PC-9 (cell line): ENCODE measurements at regions not wholly inside any gene's neighbourhood (a gene's known extent, or its start where the extent isn't known, plus 50 kb on each side); places are given as distances from the start of the nearest gene placed in this dataset.
A peak's percentile ranks its signal among the peaks of the same experiment; 100 is the strongest.

Experiments used
- BruUV-seq: library from RNA; stranded (reverse); fragments of 400-500 nt; replicated peaks from 2 replicates; lab custom pipeline; 2021; lab: Mats Ljungman, UMichigan
- CTCF ChIA-PET: fragments of 300-600 bp; sonication (Branson Sonifier 250); formaldehyde crosslinking; loops from one replicate; lab custom pipeline; 2022; ENCODE audit warnings: antibody characterized with exemption; lab: Charles Lee
- POLR2A ChIA-PET: fragments of 300-600 bp; sonication (Branson Sonifier 250); formaldehyde crosslinking; loops from one replicate; lab custom pipeline; 2022; ENCODE audit warnings: antibody characterized with exemption; ENCODE audit not compliant: unreplicated experiment; lab: Charles Lee
- DNase-seq, 2 experiments: peaks; one replicate each; pipeline versions ENCODE4 v3.0.0 to v3.0.0-alpha.2; 2015 to 2022; ENCODE audit warnings: mixed read lengths in 1 of 2
- H2AFZ ChIP-seq: fragments of 200-600 bp; sonication (generic); 2 replicates; pipeline ENCODE4 v1.8.1; 2017; ENCODE audit warnings: antibody characterized with exemption
- H3F3A ChIP-seq: fragments of 200-600 bp; sonication (generic); 2 replicates; pipeline ENCODE4 v1.8.1; 2017; ENCODE audit warnings: antibody characterized with exemption, mild to moderate bottlenecking, low read depth; ENCODE audit not compliant: insufficient read depth
- H3K27ac ChIP-seq: fragments of 200-600 bp; sonication (generic); 2 replicates; pipeline ENCODE4 v1.6.1; 2016; ENCODE audit warnings: mixed run types
- H3K27me3 ChIP-seq: fragments of 200-600 bp; sonication (generic); 2 replicates; pipeline ENCODE4 v1.6.1; 2016; ENCODE audit warnings: low read depth, mixed run types; ENCODE audit not compliant: insufficient read depth
- H3K36me3 ChIP-seq: fragments of 200-600 bp; sonication (generic); 2 replicates; pipeline ENCODE4 v1.6.1; 2016; ENCODE audit warnings: low read depth, mixed run types
- H3K4me1 ChIP-seq: fragments of 200-600 bp; sonication (generic); replicated peaks from 2 replicates; pipeline ENCODE4 v1.6.1; 2016; ENCODE audit warnings: mixed run types; ENCODE audit not compliant: insufficient read depth
- H3K4me2 ChIP-seq: fragments of 200-600 bp; sonication (generic); 2 replicates; pipeline ENCODE4 v1.6.1; 2017; ENCODE audit warnings: mixed run types
- H3K4me3 ChIP-seq: fragments of 200-600 bp; sonication (generic); 2 replicates; pipeline ENCODE4 v1.6.1; 2016; ENCODE audit warnings: mixed run types
- H3K79me2 ChIP-seq: fragments of 200-600 bp; sonication (generic); 2 replicates; pipeline ENCODE4 v1.6.1; 2017; ENCODE audit warnings: low read depth, mixed run types
- H3K9me2 ChIP-seq: fragments of 200-600 bp; sonication (generic); 2 replicates; pipeline ENCODE4 v1.8.1; 2017; ENCODE audit warnings: mild to moderate bottlenecking; ENCODE audit not compliant: insufficient read depth
- H3K9me3 ChIP-seq: fragments of 200-600 bp; sonication (generic); 2 replicates; pipeline ENCODE4 v1.8.1; 2016; ENCODE audit warnings: low read depth; ENCODE audit not compliant: insufficient read depth
- H4K20me1 ChIP-seq: fragments of 200-600 bp; sonication (generic); 2 replicates; pipeline ENCODE4 v1.8.1; 2017; ENCODE audit not compliant: insufficient read depth
- EZH2 ChIP-seq: fragments of 200-600 bp; sonication (generic); IDR thresholded peaks from 2 replicates; pipeline ENCODE4 v1.8.0; 2017; ENCODE audit warnings: antibody characterized with exemption, low read depth
- intact Hi-C: fragments of 100-400 bp; cut with micrococcal nuclease; formaldehyde crosslinking; loops from one replicate; pipeline ENCODE4 v1.10.0; 2022; ENCODE audit not compliant: unreplicated experiment
- TF ChIP-seq, protein P1 (sequence below): fragments of 200-600 bp; sonication (generic); conservative IDR thresholded peaks from 2 replicates; pipeline ENCODE4 v1.6.1; 2017; ENCODE audit warnings: mixed run types, antibody characterized with exemption, mild to moderate bottlenecking, moderate library complexity

DNA sequence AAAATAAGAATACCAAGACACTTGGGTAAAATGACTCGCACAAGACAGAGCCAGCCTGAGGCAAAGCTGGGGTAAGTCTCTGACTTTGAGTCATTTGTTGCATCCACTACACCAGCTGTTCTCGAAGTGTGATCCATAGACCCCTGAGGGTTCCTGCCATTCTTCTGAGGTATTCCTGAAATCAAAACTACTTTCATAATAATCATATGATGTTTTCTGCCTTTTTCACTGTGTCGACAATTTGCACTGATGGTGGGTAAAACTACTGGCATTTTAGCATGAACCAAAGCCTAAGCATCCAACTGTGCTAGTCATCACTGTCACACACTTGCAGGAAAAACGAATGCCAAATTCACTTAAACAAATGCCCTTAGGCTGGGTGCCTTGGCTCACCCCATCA, 135.5 kb upstream of the FUT8 start:
- CTCF ChIA-PET: no interaction called here
- intact Hi-C loops: no loop called here
- 0 out of 2 replicates have a peak overlapping the region, but pooled peaks have one; percentile 9 for H3K27ac ChIP-seq

DNA sequence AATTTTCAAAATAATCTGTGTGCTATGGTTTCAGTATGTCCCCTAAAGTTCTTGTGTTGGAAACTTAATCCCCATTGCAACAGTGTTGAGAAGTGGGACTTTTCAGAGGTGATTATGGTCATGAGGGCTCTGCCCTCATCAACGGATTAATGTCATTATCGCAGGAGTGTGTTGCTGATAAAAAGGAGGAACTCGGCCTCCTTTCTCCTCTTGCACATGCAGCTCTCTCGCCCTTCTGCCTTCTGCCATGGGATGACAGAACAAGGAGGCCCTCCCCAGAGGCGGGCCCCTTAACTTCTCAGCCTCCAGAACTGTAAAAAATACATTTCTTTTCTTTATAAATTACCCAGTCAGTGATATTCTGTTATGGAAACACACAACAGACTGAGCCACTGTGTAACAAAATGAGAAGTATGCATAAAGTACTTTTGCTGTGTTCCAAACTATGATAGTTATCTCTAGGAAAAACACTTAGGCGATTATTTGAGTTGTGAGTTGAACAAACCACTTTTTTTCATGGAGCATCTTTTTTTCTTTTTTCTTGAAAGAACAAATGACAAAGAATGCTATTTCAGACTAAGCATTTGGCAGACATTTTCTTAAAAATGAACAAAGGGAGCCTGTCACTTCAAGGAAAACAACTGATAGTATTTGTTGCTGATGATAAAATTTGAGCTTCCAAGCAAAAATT, 134.8 kb upstream of the FUT8 start:
- ChIA-PET POLR2A (interaction anchor here (0.7 kb wide), 1 partner anchor 52 kb away, joined by 5 read pairs; no protein-coding TSS in a partner anchor), CTCF (no interaction called here)
- no peak overlapping the region for H3K4me2 ChIP-seq
- peaks cover 22% of the 10 kb centered on the region; the same call in 1 of the 2 replicates for H3F3A ChIP-seq
- 0 out of 2 replicates have a peak overlapping the region, but pooled peaks have one; percentile 28 for H2AFZ ChIP-seq
- no peaks in the 10 kb centered on the region for H3K79me2 ChIP-seq
- no peaks in the 10 kb centered on the region for H3K36me3 ChIP-seq
- intact Hi-C loops: no loop called here
- no peaks in the 10 kb centered on the region for H3K27me3 ChIP-seq
- BruUV-seq: no TSS peak
- H3K4me1 ChIP-seq: peaks cover 41% of the 10 kb centered on the region
- TF ChIP-seq, protein P1, sequence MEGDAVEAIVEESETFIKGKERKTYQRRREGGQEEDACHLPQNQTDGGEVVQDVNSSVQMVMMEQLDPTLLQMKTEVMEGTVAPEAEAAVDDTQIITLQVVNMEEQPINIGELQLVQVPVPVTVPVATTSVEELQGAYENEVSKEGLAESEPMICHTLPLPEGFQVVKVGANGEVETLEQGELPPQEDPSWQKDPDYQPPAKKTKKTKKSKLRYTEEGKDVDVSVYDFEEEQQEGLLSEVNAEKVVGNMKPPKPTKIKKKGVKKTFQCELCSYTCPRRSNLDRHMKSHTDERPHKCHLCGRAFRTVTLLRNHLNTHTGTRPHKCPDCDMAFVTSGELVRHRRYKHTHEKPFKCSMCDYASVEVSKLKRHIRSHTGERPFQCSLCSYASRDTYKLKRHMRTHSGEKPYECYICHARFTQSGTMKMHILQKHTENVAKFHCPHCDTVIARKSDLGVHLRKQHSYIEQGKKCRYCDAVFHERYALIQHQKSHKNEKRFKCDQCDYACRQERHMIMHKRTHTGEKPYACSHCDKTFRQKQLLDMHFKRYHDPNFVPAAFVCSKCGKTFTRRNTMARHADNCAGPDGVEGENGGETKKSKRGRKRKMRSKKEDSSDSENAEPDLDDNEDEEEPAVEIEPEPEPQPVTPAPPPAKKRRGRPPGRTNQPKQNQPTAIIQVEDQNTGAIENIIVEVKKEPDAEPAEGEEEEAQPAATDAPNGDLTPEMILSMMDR: no peak
- no peak for TF ChIP-seq EZH2
- DNase-seq: no peak
- no peaks in the 10 kb centered on the region for H4K20me1 ChIP-seq
- 0 out of 2 replicates have a peak overlapping the region, but pooled peaks have one; percentile 9 for H3K27ac ChIP-seq
- H3K9me2 ChIP-seq: no peaks in the 10 kb centered on the region
- no peaks in the 10 kb centered on the region; the same call in 1 of the 2 replicates for H3K9me3 ChIP-seq
- H3K4me3 ChIP-seq: no peak overlapping the region

More for the DNA sequence above, 135.5 kb upstream of the FUT8 start:
- H3K9me2 ChIP-seq: no peaks in the 10 kb centered on the region
- peak overlapping the region; percentile 17; the same call in 1 of the 2 replicates for H3K4me2 ChIP-seq
- no peaks in the 10 kb centered on the region for H3K79me2 ChIP-seq
- no peak overlapping the region for H2AFZ ChIP-seq
- BruUV-seq: no TSS peak
- H3K4me3 ChIP-seq: no peak overlapping the region
- peak in 1 of 2 experiments; percentile 71 for DNase-seq
- no peaks in the 10 kb centered on the region for H3K36me3 ChIP-seq
- no peaks in the 10 kb centered on the region for H3K27me3 ChIP-seq
- H3K4me1 ChIP-seq: peaks cover 39% of the 10 kb centered on the region
- POLR2A ChIA-PET: no interaction called here
- no peaks in the 10 kb centered on the region; the same call in 1 of the 2 replicates for H3K9me3 ChIP-seq
- peaks cover 22% of the 10 kb centered on the region; the same call in 1 of the 2 replicates for H3F3A ChIP-seq
- TF ChIP-seq, protein P1: no peak
- TF ChIP-seq EZH2: no peak
- H4K20me1 ChIP-seq: no peaks in the 10 kb centered on the region

DNA sequence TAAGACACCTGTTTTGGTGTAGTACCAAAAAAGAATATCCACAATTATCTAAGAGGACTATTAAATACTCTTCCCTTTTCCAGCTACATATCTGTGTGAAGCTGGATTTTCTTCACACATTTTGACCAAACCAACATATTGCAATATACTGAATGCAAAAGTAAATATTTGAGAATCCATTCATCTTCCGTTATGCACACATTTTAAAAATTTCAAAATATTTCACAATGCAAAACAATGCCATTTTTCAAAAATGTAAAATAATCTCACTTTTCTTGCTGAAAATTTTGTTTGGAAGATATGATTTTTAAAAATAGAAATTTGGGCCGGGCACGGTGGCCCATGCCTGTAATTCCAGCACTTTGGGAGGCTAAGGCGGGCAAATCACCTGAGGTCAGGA, 133.9 kb upstream of the FUT8 start:
- CTCF ChIA-PET: no interaction called here
- Histone ChIP-seq H3K79me2 (no peaks in the 10 kb centered on the region), H3K4me3 (no peak overlapping the region), H3K4me1 (peaks cover 41% of the 10 kb centered on the region), H3K4me2 (no peak overlapping the region), H3K27ac (no peak overlapping the region), H3K27me3 (no peaks in the 10 kb centered on the region), H2AFZ (no peak overlapping the region), H3K9me3 (no peaks in the 10 kb centered on the region; the same call in 1 of the 2 replicates), H4K20me1 (no peaks in the 10 kb centered on the region), H3F3A (peaks cover 22% of the 10 kb centered on the region; the same call in 1 of the 2 replicates), H3K9me2 (no peaks in the 10 kb centered on the region), H3K36me3 (no peaks in the 10 kb centered on the region)
- no peak for DNase-seq
- BruUV-seq: no TSS peak
- intact Hi-C loops: no loop called here
- TF ChIP-seq, protein P1: no peak
- TF ChIP-seq EZH2: no peak
- POLR2A ChIA-PET: no interaction called here
